Cardiac fibroblast (primary cell): ENCODE measurements at regions not wholly inside any gene's neighbourhood (a gene's known extent, or its start where the extent isn't known, plus 50 kb on each side); places are given as distances from the start of the nearest gene placed in this dataset.

Source experiments
- DNase-seq, 2 donors: peaks; one replicate each; pipeline versions ENCODE4 v3.0.0 to v3.0.0-alpha.2; 2010; ENCODE audit warnings: low read depth in 2 of 2
- H3K4me3 ChIP-seq, 2 donors: replicated peaks in 1 of 2; 1 replicate in 1 of 2; 2 replicates in 1 of 2; pipeline ENCODE4 v1.5.1; 2011; ENCODE audit warnings: low read depth in 2 of 2, low read length in 2 of 2, mild to moderate bottlenecking in 2 of 2, moderate library complexity in 1 of 2
- TF ChIP-seq, protein P1 (sequence below): IDR thresholded peaks from one replicate; pipeline ENCODE4 v1.5.1; 2011; ENCODE audit warnings: low read depth, mild to moderate bottlenecking, low read length, inconsistent platforms

GRCh38 chr11:92276773-92277172 is 52.2 kb downstream of the FAT3 start:
- no peak overlapping the region for H3K4me3 ChIP-seq
- TF ChIP-seq, protein P1, sequence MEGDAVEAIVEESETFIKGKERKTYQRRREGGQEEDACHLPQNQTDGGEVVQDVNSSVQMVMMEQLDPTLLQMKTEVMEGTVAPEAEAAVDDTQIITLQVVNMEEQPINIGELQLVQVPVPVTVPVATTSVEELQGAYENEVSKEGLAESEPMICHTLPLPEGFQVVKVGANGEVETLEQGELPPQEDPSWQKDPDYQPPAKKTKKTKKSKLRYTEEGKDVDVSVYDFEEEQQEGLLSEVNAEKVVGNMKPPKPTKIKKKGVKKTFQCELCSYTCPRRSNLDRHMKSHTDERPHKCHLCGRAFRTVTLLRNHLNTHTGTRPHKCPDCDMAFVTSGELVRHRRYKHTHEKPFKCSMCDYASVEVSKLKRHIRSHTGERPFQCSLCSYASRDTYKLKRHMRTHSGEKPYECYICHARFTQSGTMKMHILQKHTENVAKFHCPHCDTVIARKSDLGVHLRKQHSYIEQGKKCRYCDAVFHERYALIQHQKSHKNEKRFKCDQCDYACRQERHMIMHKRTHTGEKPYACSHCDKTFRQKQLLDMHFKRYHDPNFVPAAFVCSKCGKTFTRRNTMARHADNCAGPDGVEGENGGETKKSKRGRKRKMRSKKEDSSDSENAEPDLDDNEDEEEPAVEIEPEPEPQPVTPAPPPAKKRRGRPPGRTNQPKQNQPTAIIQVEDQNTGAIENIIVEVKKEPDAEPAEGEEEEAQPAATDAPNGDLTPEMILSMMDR = no peak
- DNase-seq = peak in 1 of 2 donors; percentile 70

GRCh38 chr11:92277871-92278270 is 53.3 kb downstream of the FAT3 start:
- TF ChIP-seq, protein P1 = no peak
- DNase-seq = peak in 1 of 2 donors; percentile 34

GRCh38 chr11:92278791-92279433 is 54.3 kb downstream of the FAT3 start:
- H3K4me3 ChIP-seq = no peak overlapping the region
- peak in 1 of 2 donors; percentile 9 for DNase-seq
- TF ChIP-seq, protein P1 = no peak

More at GRCh38 chr11:92277871-92278270, 53.3 kb downstream of the FAT3 start:
- H3K4me3 ChIP-seq = no peak overlapping the region

GRCh38 chr11:92284107-92284506 is 59.5 kb downstream of the FAT3 start:
- DNase-seq = no peak
- no peak overlapping the region for H3K4me3 ChIP-seq
- TF ChIP-seq, protein P1 = no peak

DNA sequence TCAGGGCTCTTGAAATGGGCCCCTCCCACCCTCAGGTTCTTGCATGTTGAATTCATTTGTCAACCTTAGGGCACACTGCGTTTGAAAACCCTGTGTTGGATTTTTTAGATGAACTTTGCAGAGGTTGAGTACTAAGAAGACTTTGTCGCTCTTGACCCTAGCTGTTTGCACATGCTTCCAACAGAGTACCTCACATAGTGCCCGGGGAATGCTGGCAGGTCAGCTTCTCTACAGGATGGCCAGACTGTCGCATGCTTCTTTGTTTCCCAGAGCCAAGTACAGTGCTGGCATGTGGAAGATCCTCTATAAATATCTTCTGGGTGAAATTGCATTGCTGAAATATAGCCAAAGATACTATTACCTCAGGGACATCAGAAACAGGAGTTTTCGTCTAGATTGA is 59.9 kb downstream of the FAT3 start:
- DNase-seq = no peak
- TF ChIP-seq, protein P1 = no peak
- H3K4me3 ChIP-seq = no peak overlapping the region

DNA sequence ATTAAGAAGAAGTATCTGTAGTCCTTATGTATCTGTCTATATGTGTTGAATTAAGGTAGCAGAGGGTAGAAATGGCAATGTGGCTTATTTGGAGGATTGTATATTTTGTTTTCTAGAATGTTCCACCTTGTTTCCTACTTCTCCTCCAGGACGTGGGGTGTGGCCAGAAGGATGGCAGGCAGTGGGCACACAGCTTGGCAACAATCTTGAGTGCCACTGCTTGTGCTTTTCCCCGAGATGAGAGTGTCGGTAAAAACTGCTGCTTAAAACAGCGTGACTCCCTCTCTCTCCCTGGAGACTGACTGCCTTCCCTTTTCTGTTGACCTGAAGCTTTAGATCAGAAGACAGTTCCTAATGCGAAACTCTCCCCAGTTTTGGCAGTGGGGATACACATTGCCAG is 61.2 kb downstream of the FAT3 start:
- no peak for DNase-seq
- TF ChIP-seq, protein P1 = no peak
- H3K4me3 ChIP-seq = no peak overlapping the region

DNA sequence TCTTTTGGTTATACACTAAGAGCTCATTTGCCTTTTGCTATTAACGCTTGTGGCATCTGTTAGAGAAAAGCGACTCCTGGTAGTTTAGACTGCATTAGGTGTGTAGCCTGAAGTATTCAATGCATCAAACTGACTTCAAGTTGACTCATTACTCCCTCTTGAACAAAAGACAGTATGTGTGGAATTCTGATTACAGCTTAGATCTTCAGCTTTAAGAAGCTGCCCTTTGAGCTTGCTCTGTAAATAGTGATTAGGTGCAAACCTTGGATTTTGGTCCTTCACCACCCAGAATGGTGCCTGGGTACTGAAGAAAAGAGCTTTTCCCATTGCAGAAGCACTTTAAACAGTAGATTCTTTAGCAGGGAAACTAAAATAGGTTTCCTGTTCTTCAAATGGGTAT is 62.1 kb downstream of the FAT3 start:
- no peak overlapping the region for H3K4me3 ChIP-seq
- TF ChIP-seq, protein P1 = no peak
- DNase-seq = no peak
